OCI-LY1 (cell line): ENCODE measurements at regions not wholly inside any gene's neighbourhood (a gene's known extent, or its start where the extent isn't known, plus 50 kb on each side); places are given as distances from the start of the nearest gene placed in this dataset.

Experiments
- EZH2 ChIP-seq: fragments of 200-600 bp; sonication (generic), shearing (Covaris generic); IDR thresholded peaks from 2 replicates; pipeline ENCODE4 v1.8.0; 2017; ENCODE audit warnings: borderline replicate concordance, mixed run types, mild to moderate bottlenecking, antibody characterized with exemption, low read length, moderate library complexity, mixed read lengths
- TF ChIP-seq, protein P1 (sequence below): fragments of 200-600 bp; sonication (generic), shearing (Covaris generic); IDR thresholded peaks from 2 replicates; pipeline ENCODE4 v1.5.1; 2017; ENCODE audit warnings: mild to moderate bottlenecking, antibody characterized with exemption, low read length, moderate library complexity, mixed read lengths

DNA sequence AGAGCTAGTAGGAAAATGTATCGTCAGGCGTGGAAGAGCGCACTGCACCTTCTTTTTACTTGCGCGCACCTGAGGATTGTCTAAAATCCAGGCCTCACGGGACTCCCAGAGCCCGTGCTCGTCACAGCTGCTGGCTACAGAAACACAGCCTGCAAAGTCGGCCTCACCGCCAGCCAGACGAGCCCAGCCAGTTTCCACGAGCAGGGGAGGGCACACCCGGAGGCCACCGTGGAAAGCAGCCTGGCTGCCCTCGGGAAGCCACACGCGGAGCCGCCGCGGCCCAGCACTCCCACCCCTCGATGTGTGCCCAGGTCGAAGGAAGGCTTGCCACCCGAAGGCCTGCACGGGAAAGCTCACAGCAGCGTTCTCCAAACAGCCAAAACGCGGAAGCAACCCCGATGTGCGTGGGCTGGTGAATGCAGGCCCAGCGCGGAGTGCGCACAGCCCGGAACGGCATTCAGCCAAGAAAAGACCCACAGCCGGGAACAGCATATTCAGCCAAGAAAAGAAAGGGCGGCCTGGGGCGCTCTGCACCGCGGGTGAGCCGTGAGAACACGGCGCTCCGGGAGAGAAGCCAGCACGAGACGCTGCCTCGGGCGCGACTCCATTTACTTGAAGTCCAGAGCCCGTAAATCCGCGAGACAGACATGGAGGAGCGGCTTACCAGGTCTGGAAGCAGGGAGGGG lies 53.9 kb upstream of the SALL3 start:
- TF ChIP-seq, protein P1, sequence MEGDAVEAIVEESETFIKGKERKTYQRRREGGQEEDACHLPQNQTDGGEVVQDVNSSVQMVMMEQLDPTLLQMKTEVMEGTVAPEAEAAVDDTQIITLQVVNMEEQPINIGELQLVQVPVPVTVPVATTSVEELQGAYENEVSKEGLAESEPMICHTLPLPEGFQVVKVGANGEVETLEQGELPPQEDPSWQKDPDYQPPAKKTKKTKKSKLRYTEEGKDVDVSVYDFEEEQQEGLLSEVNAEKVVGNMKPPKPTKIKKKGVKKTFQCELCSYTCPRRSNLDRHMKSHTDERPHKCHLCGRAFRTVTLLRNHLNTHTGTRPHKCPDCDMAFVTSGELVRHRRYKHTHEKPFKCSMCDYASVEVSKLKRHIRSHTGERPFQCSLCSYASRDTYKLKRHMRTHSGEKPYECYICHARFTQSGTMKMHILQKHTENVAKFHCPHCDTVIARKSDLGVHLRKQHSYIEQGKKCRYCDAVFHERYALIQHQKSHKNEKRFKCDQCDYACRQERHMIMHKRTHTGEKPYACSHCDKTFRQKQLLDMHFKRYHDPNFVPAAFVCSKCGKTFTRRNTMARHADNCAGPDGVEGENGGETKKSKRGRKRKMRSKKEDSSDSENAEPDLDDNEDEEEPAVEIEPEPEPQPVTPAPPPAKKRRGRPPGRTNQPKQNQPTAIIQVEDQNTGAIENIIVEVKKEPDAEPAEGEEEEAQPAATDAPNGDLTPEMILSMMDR, result no peak
- TF ChIP-seq EZH2, result no peak
